IMR-90 (cell line): ENCODE measurements at regions not wholly inside any gene's neighbourhood (a gene's known extent, or its start where the extent isn't known, plus 50 kb on each side); places are given as distances from the start of the nearest gene placed in this dataset.

Experiments used
- ATAC-seq: fragments of 200-7000 bp; cut with Tn5 transposase; 2 replicates; pipeline ENCODE4 v1.9.1; 2020; ENCODE audit warnings: low read depth, mild to moderate bottlenecking, moderate library complexity
- BruUV-seq: library from RNA; stranded (reverse); fragments of 400-500 nt; replicated peaks from 2 replicates; lab custom pipeline; 2021; lab: Mats Ljungman, UMichigan
- CTCF ChIA-PET: fragments of 300-600 bp; formaldehyde crosslinking; extraction: SDS; loops from one replicate; lab custom pipeline; 2021; ENCODE audit warnings: antibody characterized with exemption; lab: Yijun Ruan, JAX
- POLR2A ChIA-PET: fragments of 300-600 bp; sonication (Branson Sonifier 250); formaldehyde crosslinking; loops from one replicate; lab custom pipeline; 2022; ENCODE audit warnings: antibody characterized with exemption; ENCODE audit not compliant: unreplicated experiment; lab: Charles Lee
- DNase-seq: peaks from one replicate; pipeline ENCODE4 v3.0.0; 2013
- H2AFZ ChIP-seq: replicated peaks from 2 replicates; pipeline ENCODE3; 2013; ENCODE audit warnings: low read length, mild to moderate bottlenecking; ENCODE audit not compliant: poor library complexity
- H2AK5ac ChIP-seq: 2 replicates; pipeline ENCODE4 v1.6.1; 2013; ENCODE audit warnings: low read depth, low read length, inconsistent platforms
- H2AK9ac ChIP-seq: replicated peaks from 2 replicates; pipeline ENCODE3; 2013; ENCODE audit warnings: mild to moderate bottlenecking, low read depth, low read length, moderate library complexity; ENCODE audit not compliant: poor library complexity
- H2BK120ac ChIP-seq: 2 replicates; pipeline ENCODE4 v1.6.1; 2013; ENCODE audit warnings: low read depth, low read length, inconsistent platforms
- H2BK15ac ChIP-seq: 3 replicates; pipeline ENCODE4 v1.6.1; 2013; ENCODE audit warnings: low read depth, low read length, inconsistent platforms
- H2BK20ac ChIP-seq: 2 replicates; pipeline ENCODE4 v1.6.1; 2013; ENCODE audit warnings: low read depth, mild to moderate bottlenecking, inconsistent platforms, low read length, moderate library complexity
- H2BK5ac ChIP-seq: 2 replicates; pipeline ENCODE4 v1.6.1; 2013; ENCODE audit warnings: mild to moderate bottlenecking, low read depth, low read length, inconsistent platforms; ENCODE audit not compliant: poor library complexity, severe bottlenecking
- H3K14ac ChIP-seq: replicated peaks from 2 replicates; pipeline ENCODE4 v1.6.1; 2013; ENCODE audit warnings: low read depth, low read length, inconsistent platforms
- H3K18ac ChIP-seq: 2 replicates; pipeline ENCODE4 v1.6.1; 2013; ENCODE audit warnings: low read depth, low read length, control low read depth
- H3K23ac ChIP-seq: 2 replicates; pipeline ENCODE4 v1.6.1; 2013; ENCODE audit warnings: low read depth, low read length, inconsistent platforms
- H3K27ac ChIP-seq: 2 replicates; pipeline ENCODE4 v1.5.1; 2013; ENCODE audit warnings: mild to moderate bottlenecking, control low read depth, low read length; ENCODE audit not compliant: insufficient read depth
- H3K27me3 ChIP-seq: 2 replicates; pipeline ENCODE4 v1.6.1; 2013; ENCODE audit warnings: low read length; ENCODE audit not compliant: control insufficient read depth, insufficient read depth
- H3K36me3 ChIP-seq: 2 replicates; pipeline ENCODE4 v1.6.1; 2013; ENCODE audit warnings: low read length, mixed read lengths; ENCODE audit not compliant: control insufficient read depth, insufficient read depth
- H3K4ac ChIP-seq: 2 replicates; pipeline ENCODE4 v1.6.1; 2013; ENCODE audit warnings: low read depth, low read length, inconsistent platforms
- H3K4me1 ChIP-seq: 2 replicates; pipeline ENCODE4 v1.6.1; 2013; ENCODE audit warnings: low read length, mixed read lengths; ENCODE audit not compliant: control insufficient read depth, insufficient read depth
- H3K4me2 ChIP-seq: 2 replicates; pipeline ENCODE4 v1.6.1; 2013; ENCODE audit warnings: low read depth, mild to moderate bottlenecking, control low read depth, low read length, moderate library complexity
- H3K4me3 ChIP-seq: 2 replicates; pipeline ENCODE4 v1.5.1; 2013; ENCODE audit warnings: low read depth, mild to moderate bottlenecking, control low read depth, low read length, moderate library complexity; ENCODE audit not compliant: insufficient read depth
- H3K56ac ChIP-seq: 2 replicates; pipeline ENCODE4 v1.6.1; 2013; ENCODE audit warnings: low read length, inconsistent platforms; ENCODE audit not compliant: insufficient read depth; ENCODE audit errors: extremely low read depth
- H3K79me1 ChIP-seq, 2 experiments: 2 replicates each; pipeline ENCODE4 v1.6.1; 2013; ENCODE audit warnings: low read length in 2 of 2, inconsistent platforms in 1 of 2, low read depth in 1 of 2
- H3K9ac ChIP-seq: 2 replicates; pipeline ENCODE4 v1.6.1; 2013; ENCODE audit warnings: low read depth, low read length, control low read depth
- H3K9me1 ChIP-seq: 2 replicates; pipeline ENCODE4 v1.6.1; 2013; ENCODE audit warnings: low read length, inconsistent platforms; ENCODE audit not compliant: insufficient read depth
- H3K9me3 ChIP-seq: 2 replicates; pipeline ENCODE4 v1.6.1; 2013; ENCODE audit warnings: low read length; ENCODE audit not compliant: control insufficient read depth, insufficient read depth
- H4K20me1 ChIP-seq: 2 replicates; pipeline ENCODE4 v1.6.1; 2013; ENCODE audit warnings: low read length, inconsistent platforms; ENCODE audit not compliant: insufficient read depth
- H4K5ac ChIP-seq: 2 replicates; pipeline ENCODE4 v1.6.1; 2013; ENCODE audit warnings: mild to moderate bottlenecking, low read depth, low read length, control low read depth
- H4K8ac ChIP-seq, 2 experiments: 2 replicates each; pipeline ENCODE4 v1.6.1; 2013; ENCODE audit warnings: low read depth in 2 of 2, low read length in 2 of 2, control low read depth in 1 of 2, inconsistent platforms in 1 of 2
- H4K91ac ChIP-seq: 2 replicates; pipeline ENCODE4 v1.6.1; 2013; ENCODE audit warnings: low read depth, low read length, inconsistent platforms; ENCODE audit not compliant: insufficient read depth
- CEBPB ChIP-seq: IDR thresholded peaks from 2 replicates; pipeline ENCODE4 v1.6.1; 2012; ENCODE audit warnings: low read depth, low read length, improper control_type of control experiment
- CHD1 ChIP-seq: IDR thresholded peaks from 2 replicates; pipeline ENCODE4 v1.6.1; 2012; ENCODE audit warnings: low read depth, low read length, improper control_type of control experiment
- FOS ChIP-seq: fragments of 150-350 bp; IDR thresholded peaks from 2 replicates; pipeline ENCODE4 v1.6.1; 2016; ENCODE audit warnings: low read depth, low read length
- MXI1 ChIP-seq: IDR thresholded peaks from 2 replicates; pipeline ENCODE4 v1.6.1; 2012; ENCODE audit warnings: low read depth, mild to moderate bottlenecking, low read length, moderate library complexity, borderline replicate concordance
- RCOR1 ChIP-seq: IDR thresholded peaks from 2 replicates; pipeline ENCODE4 v1.6.1; 2012; ENCODE audit warnings: mild to moderate bottlenecking, low read length, improper control_type of control experiment; ENCODE audit not compliant: insufficient replicate concordance
- RFX5 ChIP-seq: IDR thresholded peaks from 2 replicates; pipeline ENCODE4 v1.8.0; 2012; ENCODE audit warnings: low read depth, mild to moderate bottlenecking, low read length, moderate library complexity
- SMC3 ChIP-seq: fragments of 150-350 bp; IDR thresholded peaks from 2 replicates; pipeline ENCODE4 v1.6.1; 2016; ENCODE audit warnings: low read depth, mild to moderate bottlenecking, antibody characterized with exemption, low read length, moderate library complexity
- WGBS, 2 experiments: methylation state at CpG; one replicate each; pipeline versions ENCODE4 v1.1.5 to v1.1.7; 2013; ENCODE audit warnings: missing lambda C conversion rate in 2 of 2; ENCODE audit not compliant: insufficient read length in 1 of 2; ENCODE audit errors: extremely low coverage in 2 of 2; 5-methylcytosine and 5-hydroxymethylcytosine counted together
- dilution Hi-C: fragments of 300-500 bp; cut with HindIII; formaldehyde crosslinking; loops from one replicate; pipeline ENCODE4 v1.14.3; 2018; ENCODE audit warnings: low sequenced_read_pairs; ENCODE audit not compliant: unreplicated experiment
- in situ Hi-C: fragments of 300-500 bp; cut with MboI; formaldehyde crosslinking; loops from 3 replicates; pipeline ENCODE4 v1.14.3; 2019; ENCODE audit warnings: low sequenced_read_pairs, inconsistent platforms, mixed read lengths
- intact Hi-C: fragments of 100-400 bp; cut with micrococcal nuclease; formaldehyde crosslinking; loops from 2 replicates; pipeline ENCODE4 v1.10.0; 2022
- TF ChIP-seq, protein P1 (sequence below): fragments of 150-350 bp; IDR thresholded peaks from 2 replicates; pipeline ENCODE4 v1.6.1; 2016; ENCODE audit warnings: low read depth, mild to moderate bottlenecking, low read length, moderate library complexity, borderline replicate concordance

DNA sequence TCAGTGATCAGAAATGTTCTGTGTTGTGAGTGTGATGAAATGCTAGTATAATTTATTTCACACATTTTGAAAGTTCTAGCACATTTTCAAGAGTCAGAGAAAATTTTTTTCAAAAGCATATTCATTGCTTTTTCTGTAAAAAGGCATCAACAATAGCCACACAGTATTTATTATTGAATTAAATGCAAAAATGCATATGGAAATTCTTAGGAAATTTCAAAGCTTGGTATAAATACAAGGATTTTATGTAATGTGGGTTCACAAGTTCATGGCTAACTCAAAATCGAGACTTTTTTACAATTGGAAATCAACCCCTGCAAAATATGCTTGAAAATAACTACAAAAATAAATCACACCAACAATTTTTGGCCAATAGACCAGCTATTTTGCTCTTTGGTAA lies 302.0 kb upstream of the ECI2 start:
- in situ Hi-C loops = no loop called here
- Histone ChIP-seq H3K4me3 (no peak overlapping the region), H4K20me1 (no peaks in the 10 kb centered on the region), H3K4me2 (no peak overlapping the region), H4K5ac (no peak overlapping the region), H2BK20ac (no peak overlapping the region), H2AK9ac (no peak overlapping the region), H2BK5ac (no peak overlapping the region), H3K27me3 (no peaks in the 10 kb centered on the region), H3K4ac (no peak overlapping the region), H3K18ac (no peak overlapping the region), H4K91ac (no peak overlapping the region), H3K23ac (no peak overlapping the region), H2AK5ac (no peak overlapping the region), H3K9ac (no peak overlapping the region), H2BK120ac (no peak overlapping the region), H2BK15ac (no peak overlapping the region), H3K79me1 (no peaks in the 10 kb centered on the region), H3K9me3 (no peaks in the 10 kb centered on the region), H2AFZ (no peak overlapping the region), H3K14ac (no peak overlapping the region), H3K9me1 (0 out of 2 replicates have a peak, but pooled peaks cover 3% of the 10 kb centered on the region), H4K8ac (no peak overlapping the region), H3K36me3 (no peaks in the 10 kb centered on the region), H3K27ac (no peak overlapping the region), H3K56ac (no peak overlapping the region), H3K4me1 (peaks cover 2% of the 10 kb centered on the region)
- BruUV-seq = no TSS peak
- CTCF ChIA-PET = no interaction called here
- POLR2A ChIA-PET = no interaction called here
- ATAC-seq (no peak), DNase-seq (no peak)
- intact Hi-C loops = no loop called here
- TF ChIP-seq CEBPB = no peak
- TF ChIP-seq FOS = no peak
- no peak for TF ChIP-seq MXI1
- no peak for TF ChIP-seq RFX5
- TF ChIP-seq RCOR1 = no peak
- no peak for TF ChIP-seq SMC3
- TF ChIP-seq, protein P1, sequence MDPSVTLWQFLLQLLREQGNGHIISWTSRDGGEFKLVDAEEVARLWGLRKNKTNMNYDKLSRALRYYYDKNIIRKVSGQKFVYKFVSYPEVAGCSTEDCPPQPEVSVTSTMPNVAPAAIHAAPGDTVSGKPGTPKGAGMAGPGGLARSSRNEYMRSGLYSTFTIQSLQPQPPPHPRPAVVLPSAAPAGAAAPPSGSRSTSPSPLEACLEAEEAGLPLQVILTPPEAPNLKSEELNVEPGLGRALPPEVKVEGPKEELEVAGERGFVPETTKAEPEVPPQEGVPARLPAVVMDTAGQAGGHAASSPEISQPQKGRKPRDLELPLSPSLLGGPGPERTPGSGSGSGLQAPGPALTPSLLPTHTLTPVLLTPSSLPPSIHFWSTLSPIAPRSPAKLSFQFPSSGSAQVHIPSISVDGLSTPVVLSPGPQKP = no peak
- TF ChIP-seq CHD1 = no peak
- dilution Hi-C loops = no loop called here
- no CpG with 5 or more reads among the region's 1 CpG for WGBS, 2 experiments
